ENCODE measurements at regions not wholly inside any gene's neighbourhood (a gene's known extent, or its start where the extent isn't known, plus 50 kb on each side); places are given as distances from the start of the nearest gene placed in this dataset.

- Mint-ChIP-seq H3K4me1 (no peaks in the 10 kb centered on the region), H3K9me3 (peaks cover 19 to 20% of the 10 kb centered on the region in 2 donors), H3K27me3 (ENCODE audit: low read depth in 2 of 2) (no peaks in the 10 kb centered on the region), H3K4me3 (no peak overlapping the region), H3K27ac (no peak overlapping the region), H3K36me3 (peaks cover 7% of the 10 kb centered on the region)
- intact Hi-C loops (cut with micrococcal nuclease) = no loop called here
- Histone ChIP-seq H3K27me3 (ENCODE audit: control insufficient read depth, insufficient read depth, low read length) (no peaks in the 10 kb centered on the region), H3K36me3 (ENCODE audit: control insufficient read depth, insufficient read depth, low read length) (no peaks in the 10 kb centered on the region), H3K27ac (ENCODE audit: low read length) (no peak overlapping the region), H3K9me3 (ENCODE audit: control insufficient read depth, insufficient read depth, low read length) (peaks cover 5% of the 10 kb centered on the region), H3K4me3 (ENCODE audit: low read length) (no peak overlapping the region), H3K4me1 (ENCODE audit: control insufficient read depth, insufficient read depth, low read length) (no peaks in the 10 kb centered on the region)
- DNase-seq = no peak
- WGBS (ENCODE audit: insufficient coverage) = 89% methylated on average over 7 of the region's 7 CpGs
- no peak for TF ChIP-seq CTCF (IDR thresholded peaks at IDR 0.05)
- no peak for ATAC-seq
Measured at GRCh38 chr3:6743067-6743720, 117.7 kb upstream of the GRM7 start.

- H3K4me1 ChIP-seq (ENCODE audit: control insufficient read depth, insufficient read depth, low read length) = no peaks in the 10 kb centered on the region
- H3K27me3 ChIP-seq (ENCODE audit: control insufficient read depth, insufficient read depth, low read length) = no peaks in the 10 kb centered on the region
- H3K36me3 Mint-ChIP-seq = peaks cover 7% of the 10 kb centered on the region
- no peak for TF ChIP-seq CTCF (IDR thresholded peaks at IDR 0.05)
- 98% methylated on average over 9 of the region's 9 CpGs for WGBS (ENCODE audit: insufficient coverage)
- no peaks in the 10 kb centered on the region for H3K4me1 Mint-ChIP-seq
- H3K4me3 ChIP-seq (ENCODE audit: low read length) = no peak overlapping the region
- peaks cover 24% of the 10 kb centered on the region in 2 donors for H3K9me3 Mint-ChIP-seq
- H3K27ac Mint-ChIP-seq = no peak overlapping the region
- DNase-seq (no peak), ATAC-seq (no peak)
- no peak overlapping the region for H3K27ac ChIP-seq (ENCODE audit: low read length)
- intact Hi-C loops (cut with micrococcal nuclease) = no loop called here
- no peaks in the 10 kb centered on the region for H3K27me3 Mint-ChIP-seq (ENCODE audit: low read depth in 2 of 2)
- no peak overlapping the region for H3K4me3 Mint-ChIP-seq
- peaks cover 5% of the 10 kb centered on the region for H3K9me3 ChIP-seq (ENCODE audit: control insufficient read depth, insufficient read depth, low read length)
- H3K36me3 ChIP-seq (ENCODE audit: control insufficient read depth, insufficient read depth, low read length) = no peaks in the 10 kb centered on the region
Measured at GRCh38 chr3:6746443-6746842, 114.5 kb upstream of the GRM7 start.

- H3K4me3 ChIP-seq (ENCODE audit: low read length) = no peak overlapping the region
- WGBS (ENCODE audit: insufficient coverage) = 83% methylated on average over 4 of the region's 4 CpGs
- H3K9me3 Mint-ChIP-seq = peaks cover 22 to 24% of the 10 kb centered on the region in 2 donors
Measured at GRCh38 chr3:6747017-6747416, 113.9 kb upstream of the GRM7 start.

More at GRCh38 chr3:6747017-6747416, 113.9 kb upstream of the GRM7 start:
- ATAC-seq = no peak
- Histone ChIP-seq H3K27ac (ENCODE audit: low read length) (no peak overlapping the region), H3K4me1 (ENCODE audit: control insufficient read depth, insufficient read depth, low read length) (no peaks in the 10 kb centered on the region), H3K36me3 (ENCODE audit: control insufficient read depth, insufficient read depth, low read length) (no peaks in the 10 kb centered on the region), H3K27me3 (ENCODE audit: control insufficient read depth, insufficient read depth, low read length) (no peaks in the 10 kb centered on the region), H3K9me3 (ENCODE audit: control insufficient read depth, insufficient read depth, low read length) (peaks cover 5% of the 10 kb centered on the region)
- Mint-ChIP-seq H3K36me3 (peaks cover 7% of the 10 kb centered on the region), H3K4me3 (no peak overlapping the region), H3K4me1 (no peaks in the 10 kb centered on the region), H3K27ac (no peak overlapping the region), H3K27me3 (ENCODE audit: low read depth in 2 of 2) (no peaks in the 10 kb centered on the region)
- no peak for TF ChIP-seq CTCF (IDR thresholded peaks at IDR 0.05)
- intact Hi-C loops (cut with micrococcal nuclease) = no loop called here
- DNase-seq = no peak

Data from natural killer cell (primary cell).